ENCODE measurements at regions not wholly inside any gene's neighbourhood (a gene's known extent, or its start where the extent isn't known, plus 50 kb on each side); places are given as distances from the start of the nearest gene placed in this dataset.
"Not testable (repeated sequence)": the region's sequence is repeated elsewhere in the genome, so short reads cannot be mapped to it uniquely, and the experiment has no call there.

DNA sequence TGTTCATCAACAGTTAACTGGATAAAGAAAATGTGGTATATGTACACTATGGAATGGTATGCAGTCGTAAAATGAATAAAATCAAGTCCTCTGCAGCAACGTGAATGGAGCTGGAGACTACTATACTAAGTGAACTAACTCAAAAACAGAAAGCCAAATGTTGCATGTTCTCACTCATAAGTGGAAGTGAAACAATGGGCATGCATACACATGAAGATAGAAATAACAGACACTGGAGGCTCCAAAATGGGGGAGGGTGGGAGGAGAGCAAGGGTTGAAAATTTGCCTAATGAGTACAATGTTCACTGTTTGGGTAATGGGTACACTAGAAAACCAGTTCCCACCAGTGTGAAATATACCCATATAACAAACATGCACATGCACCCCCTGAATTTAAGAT lies 179.5 kb downstream of the ZWINT start:
- no peak for ATAC-seq
- TF ChIP-seq, protein P1, sequence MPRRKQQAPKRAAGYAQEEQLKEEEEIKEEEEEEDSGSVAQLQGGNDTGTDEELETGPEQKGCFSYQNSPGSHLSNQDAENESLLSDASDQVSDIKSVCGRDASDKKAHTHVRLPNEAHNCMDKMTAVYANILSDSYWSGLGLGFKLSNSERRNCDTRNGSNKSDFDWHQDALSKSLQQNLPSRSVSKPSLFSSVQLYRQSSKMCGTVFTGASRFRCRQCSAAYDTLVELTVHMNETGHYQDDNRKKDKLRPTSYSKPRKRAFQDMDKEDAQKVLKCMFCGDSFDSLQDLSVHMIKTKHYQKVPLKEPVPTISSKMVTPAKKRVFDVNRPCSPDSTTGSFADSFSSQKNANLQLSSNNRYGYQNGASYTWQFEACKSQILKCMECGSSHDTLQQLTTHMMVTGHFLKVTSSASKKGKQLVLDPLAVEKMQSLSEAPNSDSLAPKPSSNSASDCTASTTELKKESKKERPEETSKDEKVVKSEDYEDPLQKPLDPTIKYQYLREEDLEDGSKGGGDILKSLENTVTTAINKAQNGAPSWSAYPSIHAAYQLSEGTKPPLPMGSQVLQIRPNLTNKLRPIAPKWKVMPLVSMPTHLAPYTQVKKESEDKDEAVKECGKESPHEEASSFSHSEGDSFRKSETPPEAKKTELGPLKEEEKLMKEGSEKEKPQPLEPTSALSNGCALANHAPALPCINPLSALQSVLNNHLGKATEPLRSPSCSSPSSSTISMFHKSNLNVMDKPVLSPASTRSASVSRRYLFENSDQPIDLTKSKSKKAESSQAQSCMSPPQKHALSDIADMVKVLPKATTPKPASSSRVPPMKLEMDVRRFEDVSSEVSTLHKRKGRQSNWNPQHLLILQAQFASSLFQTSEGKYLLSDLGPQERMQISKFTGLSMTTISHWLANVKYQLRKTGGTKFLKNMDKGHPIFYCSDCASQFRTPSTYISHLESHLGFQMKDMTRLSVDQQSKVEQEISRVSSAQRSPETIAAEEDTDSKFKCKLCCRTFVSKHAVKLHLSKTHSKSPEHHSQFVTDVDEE (CRISPR knock-in tag; IDR thresholded peaks at IDR 0.05) = no peak
- TF ChIP-seq GLIS3 (CRISPR knock-in tag; IDR thresholded peaks at IDR 0.05) (no peak), ZC3H10 (CRISPR knock-in tag; IDR thresholded peaks at IDR 0.05) (no peak), OSR1 (CRISPR knock-in tag; IDR thresholded peaks at IDR 0.05) (no peak), ESRRG (CRISPR knock-in tag; IDR thresholded peaks at IDR 0.05) (no peak)
- TF ChIP-seq, protein P2, sequence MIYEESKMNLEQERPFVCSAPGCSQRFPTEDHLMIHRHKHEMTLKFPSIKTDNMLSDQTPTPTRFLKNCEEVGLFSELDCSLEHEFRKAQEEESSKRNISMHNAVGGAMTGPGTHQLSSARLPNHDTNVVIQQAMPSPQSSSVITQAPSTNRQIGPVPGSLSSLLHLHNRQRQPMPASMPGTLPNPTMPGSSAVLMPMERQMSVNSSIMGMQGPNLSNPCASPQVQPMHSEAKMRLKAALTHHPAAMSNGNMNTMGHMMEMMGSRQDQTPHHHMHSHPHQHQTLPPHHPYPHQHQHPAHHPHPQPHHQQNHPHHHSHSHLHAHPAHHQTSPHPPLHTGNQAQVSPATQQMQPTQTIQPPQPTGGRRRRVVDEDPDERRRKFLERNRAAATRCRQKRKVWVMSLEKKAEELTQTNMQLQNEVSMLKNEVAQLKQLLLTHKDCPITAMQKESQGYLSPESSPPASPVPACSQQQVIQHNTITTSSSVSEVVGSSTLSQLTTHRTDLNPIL (CRISPR knock-in tag; IDR thresholded peaks at IDR 0.05; ENCODE audit: low read depth) = no peak

DNA sequence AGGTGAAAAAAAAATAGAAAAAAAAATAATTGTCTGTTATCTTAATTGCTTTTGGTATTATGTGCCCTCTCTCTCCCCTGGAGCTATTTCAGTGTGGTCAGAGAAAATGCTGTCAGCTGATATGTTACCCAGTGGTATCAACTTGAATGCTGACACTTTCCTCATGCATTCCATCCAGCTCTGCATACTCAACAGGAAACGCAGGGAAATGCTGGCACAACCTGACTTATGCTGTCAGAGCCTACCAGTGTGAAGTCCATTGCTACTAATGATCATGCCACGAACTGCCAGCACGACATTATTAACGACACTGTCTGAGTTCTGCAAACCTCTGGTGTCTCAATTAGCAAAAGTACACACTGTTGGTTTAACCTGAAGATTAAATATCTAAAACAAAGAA lies 182.8 kb downstream of the ZWINT start:
- TF ChIP-seq ISL1 (CRISPR knock-in tag; IDR thresholded peaks at IDR 0.05) (no peak), SNAI2 (CRISPR knock-in tag; IDR thresholded peaks at IDR 0.05) (no peak), TCF4 (CRISPR knock-in tag; IDR thresholded peaks at IDR 0.05; ENCODE audit: borderline replicate concordance) (no peak), OSR1 (CRISPR knock-in tag; IDR thresholded peaks at IDR 0.05) (no peak), GLIS3 (CRISPR knock-in tag; IDR thresholded peaks at IDR 0.05) (no peak), ZFP30 (CRISPR knock-in tag; IDR thresholded peaks at IDR 0.05) (no peak), ZC3H10 (CRISPR knock-in tag; IDR thresholded peaks at IDR 0.05) (no peak), PPARA (CRISPR knock-in tag; IDR thresholded peaks at IDR 0.05; ENCODE audit: borderline replicate concordance) (no peak), ZNF70 (CRISPR knock-in tag; IDR thresholded peaks at IDR 0.05) (no peak)
- TF ChIP-seq, protein P1 (CRISPR knock-in tag; IDR thresholded peaks at IDR 0.05) = no peak
- TF ChIP-seq, protein P3, sequence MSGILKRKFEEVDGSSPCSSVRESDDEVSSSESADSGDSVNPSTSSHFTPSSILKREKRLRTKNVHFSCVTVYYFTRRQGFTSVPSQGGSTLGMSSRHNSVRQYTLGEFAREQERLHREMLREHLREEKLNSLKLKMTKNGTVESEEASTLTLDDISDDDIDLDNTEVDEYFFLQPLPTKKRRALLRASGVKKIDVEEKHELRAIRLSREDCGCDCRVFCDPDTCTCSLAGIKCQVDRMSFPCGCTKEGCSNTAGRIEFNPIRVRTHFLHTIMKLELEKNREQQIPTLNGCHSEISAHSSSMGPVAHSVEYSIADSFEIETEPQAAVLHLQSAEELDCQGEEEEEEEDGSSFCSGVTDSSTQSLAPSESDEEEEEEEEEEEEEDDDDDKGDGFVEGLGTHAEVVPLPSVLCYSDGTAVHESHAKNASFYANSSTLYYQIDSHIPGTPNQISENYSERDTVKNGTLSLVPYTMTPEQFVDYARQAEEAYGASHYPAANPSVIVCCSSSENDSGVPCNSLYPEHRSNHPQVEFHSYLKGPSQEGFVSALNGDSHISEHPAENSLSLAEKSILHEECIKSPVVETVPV (CRISPR knock-in tag; IDR thresholded peaks at IDR 0.05) = no peak
- ATAC-seq = no peak

DNA sequence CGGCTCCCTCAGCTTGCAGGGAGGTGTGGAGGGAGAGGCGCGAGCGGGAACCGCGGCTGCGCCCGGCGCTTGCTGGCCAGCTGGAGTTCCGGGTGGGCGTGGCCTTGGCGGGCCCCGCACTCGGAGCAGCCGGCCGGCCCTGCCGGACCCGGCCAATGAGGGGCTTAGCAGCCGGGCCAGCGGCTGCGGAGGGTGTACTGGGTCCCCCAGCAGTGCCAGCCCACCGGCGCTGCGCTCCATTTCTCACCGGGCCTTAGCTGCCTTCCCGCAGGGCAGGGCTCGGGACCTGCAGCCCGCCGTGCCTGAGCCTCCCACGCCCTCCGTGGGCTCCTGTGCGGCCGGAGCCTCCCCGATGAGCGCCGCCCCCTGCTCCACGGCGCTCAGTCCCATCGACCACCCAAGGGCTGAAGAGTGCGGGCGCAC lies 206.0 kb downstream of the ZWINT start:
- ATAC-seq = not testable (repeated sequence)

DNA sequence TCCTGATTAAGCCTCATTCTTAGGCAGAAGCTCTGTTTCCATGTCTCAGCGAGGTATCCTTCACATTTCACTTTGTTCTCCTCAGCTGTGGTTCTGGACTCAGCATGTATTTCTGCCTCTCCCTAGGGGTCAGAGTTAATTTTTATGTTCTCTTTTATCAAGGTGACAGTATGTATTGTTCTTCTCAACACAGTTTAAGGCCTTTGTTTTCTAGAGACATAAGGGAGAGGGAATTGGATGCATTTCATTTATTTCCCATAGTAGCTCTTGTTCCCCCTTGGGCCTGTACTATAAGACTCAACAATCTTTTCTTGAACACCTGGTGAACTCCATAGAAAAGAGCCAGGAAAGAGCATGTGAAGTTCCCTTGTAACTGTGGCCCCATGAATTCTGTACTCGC lies 214.3 kb downstream of the ZWINT start:
- ATAC-seq = no peak
- TF ChIP-seq GLIS3 (CRISPR knock-in tag; IDR thresholded peaks at IDR 0.05) = no peak
- no peak for TF ChIP-seq ARNTL (CRISPR knock-in tag; IDR thresholded peaks at IDR 0.05; ENCODE audit: borderline replicate concordance, low read depth)
- no peak for TF ChIP-seq ZFP3 (CRISPR knock-in tag; IDR thresholded peaks at IDR 0.05)
- no peak for TF ChIP-seq ZNF8 (CRISPR knock-in tag; IDR thresholded peaks at IDR 0.05)

DNA sequence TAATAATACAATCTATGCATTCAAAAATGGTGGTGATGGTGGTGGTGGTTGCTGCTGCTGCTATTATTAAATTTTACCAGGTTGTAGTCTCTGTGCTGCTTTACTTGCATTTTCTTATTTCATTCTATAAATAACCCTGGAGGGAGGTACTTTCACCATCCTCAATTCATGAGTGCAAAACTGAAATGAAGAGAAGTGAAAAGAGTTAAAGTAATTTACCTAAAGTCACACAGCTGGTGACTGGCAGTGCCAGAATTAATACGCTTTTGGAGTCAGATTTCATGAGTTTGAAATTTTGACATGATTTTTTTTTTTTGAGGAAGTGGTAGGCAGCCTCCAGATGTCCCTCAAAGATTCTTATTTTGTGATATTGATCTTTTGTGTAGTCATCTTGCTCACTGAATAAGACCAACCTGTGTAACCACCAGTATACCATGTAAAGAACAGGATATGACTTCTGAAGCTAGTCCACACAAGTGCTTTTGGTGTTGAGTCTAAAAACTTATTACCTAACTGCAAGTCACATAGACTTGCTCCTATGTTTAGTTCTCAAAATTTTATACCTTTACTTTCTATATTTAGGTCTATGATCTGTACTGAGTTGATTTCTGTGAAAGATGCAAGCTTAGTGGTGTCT lies 218.8 kb downstream of the ZWINT start:
- TF ChIP-seq ZNF565 (CRISPR knock-in tag; conservative IDR thresholded peaks at IDR 0.05; ENCODE audit: low read depth) (no peak), TOX (CRISPR knock-in tag; IDR thresholded peaks at IDR 0.05; ENCODE audit: borderline replicate concordance) (no peak), ISL1 (CRISPR knock-in tag; IDR thresholded peaks at IDR 0.05) (no peak), RARB (CRISPR knock-in tag; IDR thresholded peaks at IDR 0.05) (no peak), ESRRG (CRISPR knock-in tag; IDR thresholded peaks at IDR 0.05) (no peak), BACH2 (CRISPR knock-in tag; IDR thresholded peaks at IDR 0.05; ENCODE audit: borderline replicate concordance) (no peak), PPARA (CRISPR knock-in tag; IDR thresholded peaks at IDR 0.05; ENCODE audit: borderline replicate concordance) (no peak)
- TF ChIP-seq, protein P3 (CRISPR knock-in tag; IDR thresholded peaks at IDR 0.05) = no peak
- TF ChIP-seq, protein P4, sequence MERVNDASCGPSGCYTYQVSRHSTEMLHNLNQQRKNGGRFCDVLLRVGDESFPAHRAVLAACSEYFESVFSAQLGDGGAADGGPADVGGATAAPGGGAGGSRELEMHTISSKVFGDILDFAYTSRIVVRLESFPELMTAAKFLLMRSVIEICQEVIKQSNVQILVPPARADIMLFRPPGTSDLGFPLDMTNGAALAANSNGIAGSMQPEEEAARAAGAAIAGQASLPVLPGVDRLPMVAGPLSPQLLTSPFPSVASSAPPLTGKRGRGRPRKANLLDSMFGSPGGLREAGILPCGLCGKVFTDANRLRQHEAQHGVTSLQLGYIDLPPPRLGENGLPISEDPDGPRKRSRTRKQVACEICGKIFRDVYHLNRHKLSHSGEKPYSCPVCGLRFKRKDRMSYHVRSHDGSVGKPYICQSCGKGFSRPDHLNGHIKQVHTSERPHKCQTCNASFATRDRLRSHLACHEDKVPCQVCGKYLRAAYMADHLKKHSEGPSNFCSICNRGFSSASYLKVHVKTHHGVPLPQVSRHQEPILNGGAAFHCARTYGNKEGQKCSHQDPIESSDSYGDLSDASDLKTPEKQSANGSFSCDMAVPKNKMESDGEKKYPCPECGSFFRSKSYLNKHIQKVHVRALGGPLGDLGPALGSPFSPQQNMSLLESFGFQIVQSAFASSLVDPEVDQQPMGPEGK (CRISPR knock-in tag; IDR thresholded peaks at IDR 0.05; ENCODE audit: borderline replicate concordance) = no peak
- TF ChIP-seq, protein P2 (CRISPR knock-in tag; IDR thresholded peaks at IDR 0.05; ENCODE audit: low read depth) = no peak
- ATAC-seq = no peak
